HEK293 (cell line): ENCODE measurements at regions not wholly inside any gene's neighbourhood (a gene's known extent, or its start where the extent isn't known, plus 50 kb on each side); places are given as distances from the start of the nearest gene placed in this dataset.

Experiments used
- CTCF ChIA-PET: fragments of 350-600 bp; formaldehyde crosslinking; extraction: SDS; loops from one replicate; lab custom pipeline; 2021; ENCODE audit warnings: antibody characterized with exemption; lab: Yijun Ruan, JAX
- POLR2A ChIA-PET: fragments of 300-600 bp; formaldehyde crosslinking; extraction: SDS; loops from one replicate; lab custom pipeline; 2020; ENCODE audit warnings: antibody characterized with exemption, inconsistent platforms; lab: Yijun Ruan, JAX
- H3K27ac ChIP-seq: fragments of 200-500 bp; sonication (Bioruptor generic); 2 replicates; pipeline ENCODE4 v1.5.1; 2014; ENCODE audit warnings: low read depth, low read length, control low read depth, inconsistent platforms; ENCODE audit errors: extremely low read depth
- H3K36me3 ChIP-seq, 2 experiments: fragments of 200-500 bp in 1 of 2; sonication (Bioruptor generic) in 1 of 2; 1 replicate in 1 of 2; 2 replicates in 1 of 2; pipeline ENCODE4 v1.5.1; 2014 to 2017; ENCODE audit warnings: inconsistent platforms in 2 of 2, low read length in 2 of 2; ENCODE audit not compliant: control insufficient read depth in 2 of 2, insufficient read depth in 1 of 2
- H3K4me1 ChIP-seq: fragments of 200-500 bp; sonication (Bioruptor generic); 2 replicates; pipeline ENCODE4 v1.5.1; 2014; ENCODE audit warnings: mild to moderate bottlenecking, low read length, inconsistent platforms; ENCODE audit not compliant: control insufficient read depth, insufficient read depth
- H3K4me3 ChIP-seq: 2 replicates; pipeline ENCODE4 v1.5.1; 2011; ENCODE audit warnings: low read depth, mild to moderate bottlenecking, control low read depth, low read length, moderate library complexity
- H3K9me3 ChIP-seq: fragments of 200-500 bp; sonication (Bioruptor generic); 2 replicates; pipeline ENCODE4 v1.5.1; 2014; ENCODE audit warnings: low read depth, low read length, inconsistent platforms; ENCODE audit not compliant: control insufficient read depth, insufficient read depth
- SETDB1 ChIP-seq: IDR thresholded peaks from one replicate; pipeline ENCODE4 v1.6.1; 2017; ENCODE audit warnings: mild to moderate bottlenecking, low read length, moderate library complexity, mixed read lengths; ENCODE audit not compliant: insufficient read length
- ZBTB48 ChIP-seq: fragments of 450-650 bp; formaldehyde crosslinking; IDR thresholded peaks from 2 replicates; pipeline ENCODE4 v1.5.1; 2016; ENCODE audit warnings: missing biosample characterization, missing genetic modification characterization
- ZNF121 ChIP-seq: fragments of 450-650 bp; formaldehyde crosslinking; IDR thresholded peaks from 2 replicates; pipeline ENCODE4 v1.5.1; 2016; ENCODE audit warnings: missing biosample characterization, missing genetic modification characterization
- ZNF138 ChIP-seq: fragments of 450-650 bp; formaldehyde crosslinking; IDR thresholded peaks from 2 replicates; pipeline ENCODE4 v1.5.1; 2016; ENCODE audit warnings: missing biosample characterization, missing genetic modification characterization, borderline replicate concordance
- ZNF248 ChIP-seq: fragments of 450-650 bp; formaldehyde crosslinking; IDR thresholded peaks from 2 replicates; pipeline ENCODE4 v1.5.1; 2017; ENCODE audit warnings: missing biosample characterization, missing genetic modification characterization
- ZNF292 ChIP-seq: fragments of 450-650 bp; formaldehyde crosslinking; IDR thresholded peaks from 2 replicates; pipeline ENCODE4 v1.5.1; 2016; ENCODE audit warnings: low read depth, missing biosample characterization, missing genetic modification characterization, borderline replicate concordance
- ZNF391 ChIP-seq: fragments of 450-650 bp; formaldehyde crosslinking; IDR thresholded peaks from 2 replicates; pipeline ENCODE4 v1.5.1; 2016; ENCODE audit warnings: low read depth, missing biosample characterization, missing genetic modification characterization, borderline replicate concordance
- ZNF423 ChIP-seq: fragments of 450-650 bp; formaldehyde crosslinking; IDR thresholded peaks from 2 replicates; pipeline ENCODE4 v1.5.1; 2016; ENCODE audit warnings: missing biosample characterization, missing genetic modification characterization
- ZNF510 ChIP-seq: fragments of 450-650 bp; formaldehyde crosslinking; IDR thresholded peaks from 2 replicates; pipeline ENCODE4 v1.5.1; 2018; ENCODE audit warnings: mild to moderate bottlenecking, missing genetic modification characterization, missing biosample characterization; ENCODE audit not compliant: insufficient replicate concordance
- ZNF548 ChIP-seq: fragments of 450-650 bp; formaldehyde crosslinking; IDR thresholded peaks from 2 replicates; pipeline ENCODE4 v1.5.1; 2016; ENCODE audit warnings: missing biosample characterization, missing genetic modification characterization
- ZNF658 ChIP-seq: fragments of 450-650 bp; formaldehyde crosslinking; IDR thresholded peaks from 2 replicates; pipeline ENCODE4; 2016; ENCODE audit warnings: missing biosample characterization, missing genetic modification characterization
- TF ChIP-seq, protein P1 (sequence below): fragments of 450-650 bp; formaldehyde crosslinking; IDR thresholded peaks from 2 replicates; pipeline ENCODE4 v1.5.0; 2017; ENCODE audit warnings: missing biosample characterization, missing genetic modification characterization, borderline replicate concordance
- TF ChIP-seq, protein P2 (sequence below): fragments of 450-650 bp; IDR thresholded peaks from 2 replicates; pipeline ENCODE4 v1.5.1; 2018; ENCODE audit warnings: missing biosample characterization, mild to moderate bottlenecking, missing genetic modification characterization
- TF ChIP-seq, protein P3 (sequence below): fragments of 450-650 bp; formaldehyde crosslinking; IDR thresholded peaks from 2 replicates; pipeline ENCODE4 v1.5.1; 2016; ENCODE audit warnings: missing biosample characterization, missing genetic modification characterization
- TF ChIP-seq, protein P4 (sequence below): fragments of 450-650 bp; formaldehyde crosslinking; IDR thresholded peaks from 2 replicates; pipeline ENCODE4 v1.5.1; 2017; ENCODE audit warnings: missing biosample characterization, missing genetic modification characterization
- TF ChIP-seq, protein P5 (sequence below): fragments of 450-650 bp; formaldehyde crosslinking; IDR thresholded peaks from 2 replicates; pipeline ENCODE4 v1.5.1; 2016; ENCODE audit warnings: missing biosample characterization, missing genetic modification characterization
- TF ChIP-seq, protein P6 (sequence below): fragments of 450-650 bp; formaldehyde crosslinking; IDR thresholded peaks from 2 replicates; pipeline ENCODE4 v1.5.1; 2016; ENCODE audit warnings: missing biosample characterization, missing genetic modification characterization, low read depth
- TF ChIP-seq, protein P7 (sequence below): fragments of 450-650 bp; formaldehyde crosslinking; IDR thresholded peaks from 2 replicates; pipeline ENCODE4 v1.5.1; 2016; ENCODE audit warnings: missing biosample characterization, missing genetic modification characterization
- TF ChIP-seq, protein P8 (sequence below): fragments of 450-650 bp; formaldehyde crosslinking; IDR thresholded peaks from 2 replicates; pipeline ENCODE4 v1.5.1; 2016; ENCODE audit warnings: missing biosample characterization, missing genetic modification characterization
- TF ChIP-seq, protein P9 (sequence below): fragments of 450-650 bp; formaldehyde crosslinking; IDR thresholded peaks from 2 replicates; pipeline ENCODE4 v1.5.1; 2016; ENCODE audit warnings: missing biosample characterization, missing genetic modification characterization

DNA sequence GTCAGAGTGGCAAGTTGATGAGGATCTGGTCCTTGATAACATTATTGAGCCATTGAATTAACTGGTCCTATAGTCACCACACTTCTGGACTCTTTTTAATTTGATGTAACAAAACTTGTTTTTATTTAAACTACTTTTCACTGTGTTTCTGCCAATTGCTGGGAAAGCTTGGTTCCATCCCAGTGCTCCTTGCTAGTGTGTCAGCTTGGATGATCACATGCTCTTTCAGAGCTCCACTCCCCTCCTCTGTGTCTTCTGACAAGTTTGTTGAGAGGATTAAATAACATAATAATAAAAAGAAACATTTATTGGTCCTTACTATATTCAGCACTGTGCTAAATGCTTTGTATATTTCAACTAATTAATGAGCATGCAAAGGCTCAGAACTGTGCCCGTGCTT is 448.5 kb upstream of the B3GALT2 start (continued):
- TF ChIP-seq, protein P1, sequence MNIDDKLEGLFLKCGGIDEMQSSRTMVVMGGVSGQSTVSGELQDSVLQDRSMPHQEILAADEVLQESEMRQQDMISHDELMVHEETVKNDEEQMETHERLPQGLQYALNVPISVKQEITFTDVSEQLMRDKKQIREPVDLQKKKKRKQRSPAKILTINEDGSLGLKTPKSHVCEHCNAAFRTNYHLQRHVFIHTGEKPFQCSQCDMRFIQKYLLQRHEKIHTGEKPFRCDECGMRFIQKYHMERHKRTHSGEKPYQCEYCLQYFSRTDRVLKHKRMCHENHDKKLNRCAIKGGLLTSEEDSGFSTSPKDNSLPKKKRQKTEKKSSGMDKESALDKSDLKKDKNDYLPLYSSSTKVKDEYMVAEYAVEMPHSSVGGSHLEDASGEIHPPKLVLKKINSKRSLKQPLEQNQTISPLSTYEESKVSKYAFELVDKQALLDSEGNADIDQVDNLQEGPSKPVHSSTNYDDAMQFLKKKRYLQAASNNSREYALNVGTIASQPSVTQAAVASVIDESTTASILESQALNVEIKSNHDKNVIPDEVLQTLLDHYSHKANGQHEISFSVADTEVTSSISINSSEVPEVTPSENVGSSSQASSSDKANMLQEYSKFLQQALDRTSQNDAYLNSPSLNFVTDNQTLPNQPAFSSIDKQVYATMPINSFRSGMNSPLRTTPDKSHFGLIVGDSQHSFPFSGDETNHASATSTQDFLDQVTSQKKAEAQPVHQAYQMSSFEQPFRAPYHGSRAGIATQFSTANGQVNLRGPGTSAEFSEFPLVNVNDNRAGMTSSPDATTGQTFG (tag by site-specific recombination), result no peak
- TF ChIP-seq ZNF121, result no peak
- TF ChIP-seq, protein P2, sequence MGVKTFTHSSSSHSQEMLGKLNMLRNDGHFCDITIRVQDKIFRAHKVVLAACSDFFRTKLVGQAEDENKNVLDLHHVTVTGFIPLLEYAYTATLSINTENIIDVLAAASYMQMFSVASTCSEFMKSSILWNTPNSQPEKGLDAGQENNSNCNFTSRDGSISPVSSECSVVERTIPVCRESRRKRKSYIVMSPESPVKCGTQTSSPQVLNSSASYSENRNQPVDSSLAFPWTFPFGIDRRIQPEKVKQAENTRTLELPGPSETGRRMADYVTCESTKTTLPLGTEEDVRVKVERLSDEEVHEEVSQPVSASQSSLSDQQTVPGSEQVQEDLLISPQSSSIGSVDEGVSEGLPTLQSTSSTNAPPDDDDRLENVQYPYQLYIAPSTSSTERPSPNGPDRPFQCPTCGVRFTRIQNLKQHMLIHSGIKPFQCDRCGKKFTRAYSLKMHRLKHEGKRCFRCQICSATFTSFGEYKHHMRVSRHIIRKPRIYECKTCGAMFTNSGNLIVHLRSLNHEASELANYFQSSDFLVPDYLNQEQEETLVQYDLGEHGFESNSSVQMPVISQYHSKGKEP (tag by site-specific recombination), result no peak
- TF ChIP-seq, protein P3, sequence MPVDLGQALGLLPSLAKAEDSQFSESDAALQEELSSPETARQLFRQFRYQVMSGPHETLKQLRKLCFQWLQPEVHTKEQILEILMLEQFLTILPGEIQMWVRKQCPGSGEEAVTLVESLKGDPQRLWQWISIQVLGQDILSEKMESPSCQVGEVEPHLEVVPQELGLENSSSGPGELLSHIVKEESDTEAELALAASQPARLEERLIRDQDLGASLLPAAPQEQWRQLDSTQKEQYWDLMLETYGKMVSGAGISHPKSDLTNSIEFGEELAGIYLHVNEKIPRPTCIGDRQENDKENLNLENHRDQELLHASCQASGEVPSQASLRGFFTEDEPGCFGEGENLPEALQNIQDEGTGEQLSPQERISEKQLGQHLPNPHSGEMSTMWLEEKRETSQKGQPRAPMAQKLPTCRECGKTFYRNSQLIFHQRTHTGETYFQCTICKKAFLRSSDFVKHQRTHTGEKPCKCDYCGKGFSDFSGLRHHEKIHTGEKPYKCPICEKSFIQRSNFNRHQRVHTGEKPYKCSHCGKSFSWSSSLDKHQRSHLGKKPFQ (tag by site-specific recombination), result no peak
- TF ChIP-seq, protein P4, sequence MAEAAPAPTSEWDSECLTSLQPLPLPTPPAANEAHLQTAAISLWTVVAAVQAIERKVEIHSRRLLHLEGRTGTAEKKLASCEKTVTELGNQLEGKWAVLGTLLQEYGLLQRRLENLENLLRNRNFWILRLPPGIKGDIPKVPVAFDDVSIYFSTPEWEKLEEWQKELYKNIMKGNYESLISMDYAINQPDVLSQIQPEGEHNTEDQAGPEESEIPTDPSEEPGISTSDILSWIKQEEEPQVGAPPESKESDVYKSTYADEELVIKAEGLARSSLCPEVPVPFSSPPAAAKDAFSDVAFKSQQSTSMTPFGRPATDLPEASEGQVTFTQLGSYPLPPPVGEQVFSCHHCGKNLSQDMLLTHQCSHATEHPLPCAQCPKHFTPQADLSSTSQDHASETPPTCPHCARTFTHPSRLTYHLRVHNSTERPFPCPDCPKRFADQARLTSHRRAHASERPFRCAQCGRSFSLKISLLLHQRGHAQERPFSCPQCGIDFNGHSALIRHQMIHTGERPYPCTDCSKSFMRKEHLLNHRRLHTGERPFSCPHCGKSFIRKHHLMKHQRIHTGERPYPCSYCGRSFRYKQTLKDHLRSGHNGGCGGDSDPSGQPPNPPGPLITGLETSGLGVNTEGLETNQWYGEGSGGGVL (tag by site-specific recombination), result no peak

DNA sequence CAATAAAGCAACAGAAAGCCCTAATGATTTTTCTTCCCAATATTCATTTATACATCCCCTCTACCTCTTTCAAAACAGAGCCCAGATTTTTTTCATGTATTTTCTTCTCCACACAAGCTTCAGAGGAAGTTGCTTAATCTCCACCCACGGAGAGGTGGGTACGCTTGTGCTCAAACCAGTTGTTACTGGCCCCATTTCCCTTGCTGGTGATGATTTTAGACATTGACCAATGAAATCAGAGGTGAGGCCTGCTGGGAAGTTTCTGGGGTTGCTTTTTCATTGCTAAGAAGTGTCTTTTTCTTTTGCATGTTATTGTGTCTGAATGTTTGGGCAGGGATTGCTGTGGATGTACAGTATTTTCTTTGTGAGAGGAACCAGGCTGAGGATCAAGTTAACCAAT is 448.1 kb upstream of the B3GALT2 start:
- H3K4me3 ChIP-seq, result no peak overlapping the region
- ChIA-PET POLR2A (no interaction called here), CTCF (no interaction called here)
- no peaks in the 10 kb centered on the region for H3K4me1 ChIP-seq
- H3K9me3 ChIP-seq, result no peaks in the 10 kb centered on the region
- no peaks in the 10 kb centered on the region for H3K36me3 ChIP-seq
- no peak overlapping the region for H3K27ac ChIP-seq
- TF ChIP-seq, protein P5, sequence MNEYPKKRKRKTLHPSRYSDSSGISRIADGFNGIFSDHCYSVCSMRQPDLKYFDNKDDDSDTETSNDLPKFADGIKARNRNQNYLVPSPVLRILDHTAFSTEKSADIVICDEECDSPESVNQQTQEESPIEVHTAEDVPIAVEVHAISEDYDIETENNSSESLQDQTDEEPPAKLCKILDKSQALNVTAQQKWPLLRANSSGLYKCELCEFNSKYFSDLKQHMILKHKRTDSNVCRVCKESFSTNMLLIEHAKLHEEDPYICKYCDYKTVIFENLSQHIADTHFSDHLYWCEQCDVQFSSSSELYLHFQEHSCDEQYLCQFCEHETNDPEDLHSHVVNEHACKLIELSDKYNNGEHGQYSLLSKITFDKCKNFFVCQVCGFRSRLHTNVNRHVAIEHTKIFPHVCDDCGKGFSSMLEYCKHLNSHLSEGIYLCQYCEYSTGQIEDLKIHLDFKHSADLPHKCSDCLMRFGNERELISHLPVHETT (tag by site-specific recombination), result no peak
- TF ChIP-seq ZNF510 (tag by site-specific recombination) (no peak), ZNF548 (tag by site-specific recombination) (no peak), ZNF292 (no peak), ZNF658 (tag by site-specific recombination) (no peak), ZNF138 (tag by site-specific recombination) (no peak), ZBTB48 (no peak), SETDB1 (no peak), ZNF423 (tag by site-specific recombination) (no peak), ZNF391 (tag by site-specific recombination) (no peak), ZNF248 (tag by site-specific recombination) (no peak)
- TF ChIP-seq, protein P6, sequence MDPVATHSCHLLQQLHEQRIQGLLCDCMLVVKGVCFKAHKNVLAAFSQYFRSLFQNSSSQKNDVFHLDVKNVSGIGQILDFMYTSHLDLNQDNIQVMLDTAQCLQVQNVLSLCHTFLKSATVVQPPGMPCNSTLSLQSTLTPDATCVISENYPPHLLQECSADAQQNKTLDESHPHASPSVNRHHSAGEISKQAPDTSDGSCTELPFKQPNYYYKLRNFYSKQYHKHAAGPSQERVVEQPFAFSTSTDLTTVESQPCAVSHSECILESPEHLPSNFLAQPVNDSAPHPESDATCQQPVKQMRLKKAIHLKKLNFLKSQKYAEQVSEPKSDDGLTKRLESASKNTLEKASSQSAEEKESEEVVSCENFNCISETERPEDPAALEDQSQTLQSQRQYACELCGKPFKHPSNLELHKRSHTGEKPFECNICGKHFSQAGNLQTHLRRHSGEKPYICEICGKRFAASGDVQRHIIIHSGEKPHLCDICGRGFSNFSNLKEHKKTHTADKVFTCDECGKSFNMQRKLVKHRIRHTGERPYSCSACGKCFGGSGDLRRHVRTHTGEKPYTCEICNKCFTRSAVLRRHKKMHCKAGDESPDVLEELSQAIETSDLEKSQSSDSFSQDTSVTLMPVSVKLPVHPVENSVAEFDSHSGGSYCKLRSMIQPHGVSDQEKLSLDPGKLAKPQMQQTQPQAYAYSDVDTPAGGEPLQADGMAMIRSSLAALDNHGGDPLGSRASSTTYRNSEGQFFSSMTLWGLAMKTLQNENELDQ (tag by site-specific recombination), result no peak
- TF ChIP-seq, protein P7, sequence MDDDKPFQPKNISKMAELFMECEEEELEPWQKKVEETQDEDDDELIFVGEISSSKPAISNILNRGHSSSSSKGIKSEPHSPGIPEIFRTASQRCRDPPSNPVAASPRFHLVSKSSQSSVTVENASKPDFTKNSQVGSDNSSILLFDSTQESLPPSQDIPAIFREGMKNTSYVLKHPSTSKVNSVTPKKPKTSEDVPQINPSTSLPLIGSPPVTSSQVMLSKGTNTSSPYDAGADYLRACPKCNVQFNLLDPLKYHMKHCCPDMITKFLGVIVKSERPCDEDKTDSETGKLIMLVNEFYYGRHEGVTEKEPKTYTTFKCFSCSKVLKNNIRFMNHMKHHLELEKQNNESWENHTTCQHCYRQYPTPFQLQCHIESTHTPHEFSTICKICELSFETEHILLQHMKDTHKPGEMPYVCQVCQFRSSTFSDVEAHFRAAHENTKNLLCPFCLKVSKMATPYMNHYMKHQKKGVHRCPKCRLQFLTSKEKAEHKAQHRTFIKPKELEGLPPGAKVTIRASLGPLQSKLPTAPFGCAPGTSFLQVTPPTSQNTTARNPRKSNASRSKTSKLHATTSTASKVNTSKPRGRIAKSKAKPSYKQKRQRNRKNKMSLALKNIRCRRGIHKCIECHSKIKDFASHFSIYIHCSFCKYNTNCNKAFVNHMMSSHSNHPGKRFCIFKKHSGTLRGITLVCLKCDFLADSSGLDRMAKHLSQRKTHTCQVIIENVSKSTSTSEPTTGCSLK (tag by site-specific recombination), result no peak
- TF ChIP-seq, protein P8, sequence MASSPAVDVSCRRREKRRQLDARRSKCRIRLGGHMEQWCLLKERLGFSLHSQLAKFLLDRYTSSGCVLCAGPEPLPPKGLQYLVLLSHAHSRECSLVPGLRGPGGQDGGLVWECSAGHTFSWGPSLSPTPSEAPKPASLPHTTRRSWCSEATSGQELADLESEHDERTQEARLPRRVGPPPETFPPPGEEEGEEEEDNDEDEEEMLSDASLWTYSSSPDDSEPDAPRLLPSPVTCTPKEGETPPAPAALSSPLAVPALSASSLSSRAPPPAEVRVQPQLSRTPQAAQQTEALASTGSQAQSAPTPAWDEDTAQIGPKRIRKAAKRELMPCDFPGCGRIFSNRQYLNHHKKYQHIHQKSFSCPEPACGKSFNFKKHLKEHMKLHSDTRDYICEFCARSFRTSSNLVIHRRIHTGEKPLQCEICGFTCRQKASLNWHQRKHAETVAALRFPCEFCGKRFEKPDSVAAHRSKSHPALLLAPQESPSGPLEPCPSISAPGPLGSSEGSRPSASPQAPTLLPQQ (tag by site-specific recombination), result no peak
- TF ChIP-seq, protein P9, sequence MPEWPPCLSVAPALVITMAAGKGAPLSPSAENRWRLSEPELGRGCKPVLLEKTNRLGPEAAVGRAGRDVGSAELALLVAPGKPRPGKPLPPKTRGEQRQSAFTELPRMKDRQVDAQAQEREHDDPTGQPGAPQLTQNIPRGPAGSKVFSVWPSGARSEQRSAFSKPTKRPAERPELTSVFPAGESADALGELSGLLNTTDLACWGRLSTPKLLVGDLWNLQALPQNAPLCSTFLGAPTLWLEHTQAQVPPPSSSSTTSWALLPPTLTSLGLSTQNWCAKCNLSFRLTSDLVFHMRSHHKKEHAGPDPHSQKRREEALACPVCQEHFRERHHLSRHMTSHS, result no peak
